Sigmoid colon (tissue), 4 donors: ENCODE measurements at regions not wholly inside any gene's neighbourhood (a gene's known extent, or its start where the extent isn't known, plus 50 kb on each side); places are given as distances from the start of the nearest gene placed in this dataset.

Source experiments
- CTCF ChIP-seq, 4 experiments: fragments of 450-650 bp in 3 of 4; fragments of 200-600 bp in 1 of 4; IDR thresholded peaks; one replicate each; pipeline ENCODE4 v1.5.1; 2016 to 2019; ENCODE audit warnings: antibody characterized with exemption in 4 of 4, mild to moderate bottlenecking in 3 of 4, moderate library complexity in 2 of 4
- EP300 ChIP-seq, 4 donors: sonication (generic); formaldehyde crosslinking; IDR thresholded peaks; one replicate each; pipeline ENCODE4 v1.6.1; 2017; ENCODE audit warnings: antibody characterized with exemption in 4 of 4
- POLR2AphosphoS5 ChIP-seq, 4 donors: sonication (generic); formaldehyde crosslinking; IDR thresholded peaks; one replicate each; pipeline ENCODE4 v1.6.1; 2017; ENCODE audit warnings: antibody characterized with exemption in 4 of 4

GRCh38 chr4:122259849-122260248, 107.7 kb downstream of the BLTP1 start:
- TF ChIP-seq CTCF (IDR thresholded peaks at IDR 0.05) (no peak), EP300 (IDR thresholded peaks at IDR 0.05) (no peak), POLR2AphosphoS5 (IDR thresholded peaks at IDR 0.05) (no peak)
